Karpas-422 (cell line): ENCODE measurements at regions not wholly inside any gene's neighbourhood (a gene's known extent, or its start where the extent isn't known, plus 50 kb on each side); places are given as distances from the start of the nearest gene placed in this dataset.

Experiments used
- DNase-seq: peaks from one replicate; pipeline ENCODE4 v3.0.0-alpha.2; 2015
- H2AFZ ChIP-seq: fragments of 200-600 bp; sonication (generic); 2 replicates; pipeline ENCODE4 v1.6.1; 2014; ENCODE audit warnings: antibody characterized with exemption, low read length, mixed read lengths
- H3K27ac ChIP-seq: fragments of 200-600 bp; sonication (generic); 2 replicates; pipeline ENCODE4 v1.5.1; 2014; ENCODE audit warnings: mild to moderate bottlenecking, low read length, moderate library complexity
- H3K27me3 ChIP-seq: fragments of 200-600 bp; sonication (generic); 2 replicates; pipeline ENCODE4 v1.6.1; 2014; ENCODE audit warnings: low read length, mixed read lengths
- H3K36me3 ChIP-seq: fragments of 200-600 bp; sonication (generic); 2 replicates; pipeline ENCODE4 v1.6.1; 2014; ENCODE audit warnings: low read length, mixed read lengths; ENCODE audit not compliant: insufficient read depth
- H3K4me1 ChIP-seq: fragments of 200-600 bp; sonication (generic); 2 replicates; pipeline ENCODE4 v1.6.1; 2014; ENCODE audit warnings: mild to moderate bottlenecking, low read length, mixed read lengths
- H3K4me2 ChIP-seq: fragments of 200-600 bp; sonication (generic); 2 replicates; pipeline ENCODE4 v1.6.1; 2014; ENCODE audit warnings: low read length, low read depth, mild to moderate bottlenecking; ENCODE audit not compliant: poor library complexity, severe bottlenecking
- H3K4me3 ChIP-seq: fragments of 200-600 bp; sonication (generic); 2 replicates; pipeline ENCODE4 v1.5.1; 2014; ENCODE audit warnings: mild to moderate bottlenecking, antibody characterized with exemption, low read length, mixed read lengths
- H3K79me2 ChIP-seq: fragments of 200-600 bp; sonication (generic); 2 replicates; pipeline ENCODE4 v1.6.1; 2014; ENCODE audit warnings: mild to moderate bottlenecking, low read length, mixed read lengths
- H3K9ac ChIP-seq: fragments of 200-600 bp; sonication (generic); 2 replicates; pipeline ENCODE4 v1.6.0; 2014; ENCODE audit warnings: low read length
- H3K9me2 ChIP-seq: fragments of 200-600 bp; sonication (generic), shearing (Covaris generic); replicated peaks from 2 replicates; pipeline ENCODE4 v1.6.0; 2014; ENCODE audit warnings: mild to moderate bottlenecking, low read length, moderate library complexity; ENCODE audit not compliant: insufficient read depth
- H3K9me3 ChIP-seq: fragments of 300-700, 200-600 bp; sonication (generic); 2 replicates; pipeline ENCODE4 v1.6.1; 2014; ENCODE audit warnings: low read length, mixed read lengths
- H4K20me1 ChIP-seq: fragments of 200-600 bp; sonication (generic); 2 replicates; pipeline ENCODE4 v1.6.1; 2014; ENCODE audit warnings: mild to moderate bottlenecking, antibody characterized with exemption, low read length, low read depth; ENCODE audit not compliant: insufficient read depth

DNA sequence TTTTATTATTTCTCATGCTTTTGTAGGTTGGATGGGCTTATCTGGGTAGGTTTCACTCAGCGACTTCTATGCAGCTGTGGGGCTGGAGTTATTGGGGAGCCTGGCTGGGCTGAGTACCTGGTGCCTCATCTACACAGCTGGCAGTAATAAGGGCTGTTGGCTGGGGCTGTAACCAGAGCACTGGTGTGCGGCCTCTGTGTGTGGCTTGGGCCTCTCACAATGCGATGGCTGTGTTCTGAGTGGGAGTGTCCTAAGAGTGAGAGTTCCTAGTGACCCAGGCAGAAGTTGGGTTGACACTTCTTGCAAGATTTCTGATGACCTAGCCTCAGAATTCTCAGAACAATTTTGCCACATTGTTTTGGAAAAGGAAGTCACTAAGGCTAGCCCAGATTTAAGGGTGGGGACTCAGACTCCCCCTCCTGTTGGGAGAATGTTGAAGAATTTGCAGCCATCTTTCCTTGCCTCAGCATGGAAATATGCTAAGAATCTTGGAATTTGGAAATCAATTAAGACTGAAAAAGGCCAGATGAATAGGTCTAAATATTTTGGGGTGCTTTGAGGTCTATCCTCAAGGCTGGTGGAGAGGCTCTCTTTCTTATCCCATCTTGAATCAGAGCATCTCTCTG, 158.8 kb downstream of the SCP2D1 start:
- H3K27ac ChIP-seq: no peak overlapping the region
- peaks cover 5% of the 10 kb centered on the region; the same call in 1 of the 2 replicates for H3K4me1 ChIP-seq
- no peak overlapping the region for H3K9ac ChIP-seq
- no peak for DNase-seq
- H3K4me2 ChIP-seq: no peak overlapping the region
- H4K20me1 ChIP-seq: no peaks in the 10 kb centered on the region
- H3K9me2 ChIP-seq: no peaks in the 10 kb centered on the region
- H3K27me3 ChIP-seq: no peaks in the 10 kb centered on the region
- no peaks in the 10 kb centered on the region for H3K36me3 ChIP-seq
- H3K9me3 ChIP-seq: no peaks in the 10 kb centered on the region
- H3K4me3 ChIP-seq: no peak overlapping the region
- H3K79me2 ChIP-seq: no peaks in the 10 kb centered on the region
- H2AFZ ChIP-seq: no peak overlapping the region

DNA sequence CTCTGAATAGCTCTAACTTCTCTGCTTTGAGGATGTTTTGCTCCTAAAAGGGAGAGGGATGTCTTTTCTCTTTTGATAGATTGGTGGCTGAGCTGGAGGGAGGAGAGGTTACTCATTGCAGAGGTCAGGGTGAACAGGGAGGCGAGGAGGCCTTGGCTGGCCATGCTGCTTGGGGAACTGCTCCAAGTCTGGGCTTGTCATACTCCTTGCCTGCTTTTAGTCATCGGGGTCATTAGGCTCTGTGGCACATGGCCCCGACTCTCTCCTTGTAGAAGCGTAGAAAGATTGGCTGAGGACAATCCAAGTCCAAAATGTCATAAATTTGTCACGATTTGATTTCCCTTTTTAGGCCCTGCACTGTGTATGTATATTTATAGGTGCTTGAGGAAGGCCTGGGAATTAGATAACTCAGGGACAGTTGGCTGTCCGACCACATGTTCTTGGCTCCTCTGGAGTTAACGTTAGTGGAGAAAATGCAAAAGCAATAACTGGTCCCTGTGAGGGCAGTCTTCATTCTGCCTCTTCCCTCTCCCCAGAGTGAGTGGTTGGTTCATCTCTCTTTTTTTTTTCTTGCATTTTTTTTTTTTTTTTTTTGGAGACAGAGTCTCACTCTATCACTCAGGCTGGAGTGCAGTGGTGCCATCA, 160.1 kb downstream of the SCP2D1 start:
- H3K27me3 ChIP-seq: no peaks in the 10 kb centered on the region
- H3K4me1 ChIP-seq: peaks cover 5% of the 10 kb centered on the region; the same call in 1 of the 2 replicates
- H3K4me2 ChIP-seq: no peak overlapping the region
- no peak overlapping the region for H3K27ac ChIP-seq
- no peak overlapping the region for H3K9ac ChIP-seq
- no peaks in the 10 kb centered on the region for H3K36me3 ChIP-seq
- no peaks in the 10 kb centered on the region for H3K79me2 ChIP-seq
- no peak for DNase-seq
- H4K20me1 ChIP-seq: no peaks in the 10 kb centered on the region
- no peaks in the 10 kb centered on the region for H3K9me3 ChIP-seq
- no peaks in the 10 kb centered on the region for H3K9me2 ChIP-seq
- H2AFZ ChIP-seq: no peak overlapping the region
- H3K4me3 ChIP-seq: no peak overlapping the region

DNA sequence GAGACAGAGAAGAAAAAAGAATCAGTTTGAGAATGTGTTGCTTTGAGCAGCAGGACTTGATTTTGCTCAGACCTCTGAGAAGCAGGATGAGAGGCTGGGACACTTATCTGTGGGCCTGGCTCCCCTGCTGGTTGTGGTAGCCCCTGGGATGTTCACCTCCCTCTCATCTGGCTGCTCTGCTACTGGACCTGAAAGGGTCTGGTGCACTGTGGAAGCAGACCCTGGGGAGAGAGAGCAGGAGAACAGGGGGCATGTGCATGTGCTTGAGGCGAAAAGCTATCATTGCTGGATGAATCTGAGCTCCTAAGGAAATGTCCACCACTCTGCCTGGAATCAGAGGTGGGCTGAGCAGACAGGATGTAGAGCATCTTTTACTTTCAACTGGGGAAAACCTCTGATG, 161.1 kb downstream of the SCP2D1 start:
- Histone ChIP-seq H3K9ac (no peak overlapping the region), H3K4me2 (no peak overlapping the region), H3K4me3 (no peak overlapping the region), H3K9me3 (no peaks in the 10 kb centered on the region), H4K20me1 (no peaks in the 10 kb centered on the region), H3K27ac (no peak overlapping the region), H3K79me2 (no peaks in the 10 kb centered on the region), H2AFZ (no peak overlapping the region), H3K4me1 (peaks cover 5% of the 10 kb centered on the region; the same call in 1 of the 2 replicates), H3K27me3 (no peaks in the 10 kb centered on the region), H3K9me2 (no peaks in the 10 kb centered on the region), H3K36me3 (no peaks in the 10 kb centered on the region)
- DNase-seq: no peak

DNA sequence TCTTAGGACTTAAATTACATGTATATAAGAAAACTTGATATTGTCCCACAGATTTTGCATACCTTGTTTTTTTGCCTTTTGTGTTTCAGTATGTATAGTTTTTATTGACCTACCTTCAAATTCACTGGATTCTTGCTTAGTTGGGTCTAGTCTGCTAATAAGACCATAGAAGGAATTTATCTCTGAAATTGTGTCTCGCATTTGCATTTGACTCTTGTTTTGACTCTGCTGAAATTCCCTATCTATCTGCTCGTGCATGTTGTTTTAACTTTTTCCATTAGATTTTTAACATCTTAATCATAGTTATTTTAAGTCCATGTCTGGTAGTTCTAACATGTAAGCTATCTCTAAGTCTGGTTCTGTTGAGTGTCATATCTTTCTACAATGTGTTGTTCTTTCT, 163.9 kb downstream of the SCP2D1 start:
- Histone ChIP-seq H3K9ac (no peak overlapping the region), H3K79me2 (no peaks in the 10 kb centered on the region), H3K27me3 (no peaks in the 10 kb centered on the region), H3K9me2 (no peaks in the 10 kb centered on the region), H3K4me1 (peaks cover 10% of the 10 kb centered on the region), H3K4me3 (no peak overlapping the region), H4K20me1 (no peaks in the 10 kb centered on the region), H3K9me3 (no peaks in the 10 kb centered on the region), H3K27ac (no peak overlapping the region), H2AFZ (no peak overlapping the region), H3K4me2 (no peak overlapping the region), H3K36me3 (no peaks in the 10 kb centered on the region)
- no peak for DNase-seq

DNA sequence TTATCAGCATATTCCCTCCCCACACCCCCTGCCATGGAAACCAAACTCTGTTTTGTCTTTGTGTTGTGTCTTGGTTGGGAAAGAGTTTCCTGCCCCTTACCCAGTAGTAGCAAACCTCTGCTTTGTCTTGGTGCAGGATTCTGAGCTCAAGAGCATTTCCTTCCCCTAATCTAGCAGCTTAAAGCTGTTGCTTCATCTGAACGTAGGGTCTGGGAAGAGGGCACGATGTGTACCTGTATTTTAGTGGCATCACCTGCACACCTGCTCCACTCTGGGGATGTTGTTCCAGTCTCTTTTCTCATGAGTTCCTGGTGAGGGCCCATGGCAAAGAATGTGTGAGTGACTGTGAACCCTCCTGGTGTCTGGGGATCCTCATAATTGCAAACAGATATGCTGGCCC, 164.7 kb downstream of the SCP2D1 start:
- Histone ChIP-seq H3K4me1 (peaks cover 10% of the 10 kb centered on the region), H4K20me1 (no peaks in the 10 kb centered on the region), H3K27ac (no peak overlapping the region), H2AFZ (no peak overlapping the region), H3K79me2 (no peaks in the 10 kb centered on the region), H3K4me2 (no peak overlapping the region), H3K4me3 (no peak overlapping the region), H3K27me3 (no peaks in the 10 kb centered on the region), H3K9ac (no peak overlapping the region), H3K9me2 (no peaks in the 10 kb centered on the region), H3K36me3 (no peaks in the 10 kb centered on the region), H3K9me3 (no peaks in the 10 kb centered on the region)
- no peak for DNase-seq

DNA sequence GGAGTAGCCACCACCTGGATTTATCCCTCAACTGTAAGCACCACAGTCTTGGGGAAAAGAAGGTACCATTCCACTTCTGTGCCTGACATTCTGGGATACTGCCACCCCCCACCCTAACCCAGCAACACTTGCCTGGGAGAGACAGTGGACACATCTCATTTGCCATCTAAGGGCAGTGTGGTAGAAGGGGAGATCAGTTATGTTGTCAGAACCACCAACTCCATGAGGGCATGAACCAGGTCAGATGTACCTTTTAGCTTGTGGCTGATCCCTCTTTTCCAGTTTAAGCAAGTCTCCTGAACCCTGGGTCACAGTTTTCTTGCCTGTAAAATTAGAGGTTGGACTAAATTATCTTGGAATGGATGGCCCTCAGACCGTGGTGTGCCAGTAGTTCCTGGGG, 165.5 kb downstream of the SCP2D1 start:
- no peaks in the 10 kb centered on the region for H3K9me3 ChIP-seq
- peaks cover 10% of the 10 kb centered on the region for H3K4me1 ChIP-seq
- no peaks in the 10 kb centered on the region for H4K20me1 ChIP-seq
- DNase-seq: no peak
- no peak overlapping the region for H3K4me2 ChIP-seq
- H3K9ac ChIP-seq: no peak overlapping the region
- no peaks in the 10 kb centered on the region for H3K36me3 ChIP-seq
- H2AFZ ChIP-seq: no peak overlapping the region
- no peaks in the 10 kb centered on the region for H3K27me3 ChIP-seq
- no peak overlapping the region for H3K27ac ChIP-seq
- no peaks in the 10 kb centered on the region for H3K9me2 ChIP-seq
- H3K4me3 ChIP-seq: no peak overlapping the region
- H3K79me2 ChIP-seq: no peaks in the 10 kb centered on the region

DNA sequence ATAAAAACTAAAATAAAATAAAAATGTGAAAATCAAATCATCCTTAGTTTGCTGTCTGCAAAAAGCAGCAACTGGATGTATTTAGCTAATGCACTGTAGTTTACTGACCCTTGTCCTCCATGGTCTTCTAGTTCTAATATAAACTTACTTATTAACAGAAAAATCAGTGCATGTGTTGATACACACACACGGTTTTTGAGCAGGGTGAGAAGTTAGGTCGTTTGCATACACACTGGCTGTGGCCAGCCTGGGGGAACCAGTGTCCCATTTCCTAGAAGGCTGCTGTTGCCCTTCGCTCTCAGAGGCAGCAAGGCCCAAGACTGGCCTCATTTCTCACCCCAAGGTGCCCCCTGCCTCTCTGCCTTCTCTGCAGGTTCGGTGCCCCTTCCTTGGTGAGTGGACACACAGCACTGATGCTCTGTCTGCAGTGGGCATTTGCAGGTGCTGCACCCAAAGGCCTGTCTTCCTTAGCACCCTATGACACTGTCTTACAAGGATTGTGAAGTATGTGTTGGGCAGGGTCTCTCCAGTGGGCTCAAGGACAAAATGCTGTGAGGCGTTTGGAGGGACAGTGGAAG, 168.5 kb downstream of the SCP2D1 start:
- Histone ChIP-seq H3K79me2 (no peaks in the 10 kb centered on the region), H3K4me3 (no peak overlapping the region), H3K9ac (no peak overlapping the region), H4K20me1 (no peaks in the 10 kb centered on the region), H3K4me2 (no peak overlapping the region), H3K4me1 (peaks cover 5% of the 10 kb centered on the region), H2AFZ (no peak overlapping the region), H3K9me3 (no peaks in the 10 kb centered on the region), H3K27me3 (no peaks in the 10 kb centered on the region), H3K9me2 (no peaks in the 10 kb centered on the region), H3K27ac (no peak overlapping the region), H3K36me3 (no peaks in the 10 kb centered on the region)
- peak; percentile 22 for DNase-seq

DNA sequence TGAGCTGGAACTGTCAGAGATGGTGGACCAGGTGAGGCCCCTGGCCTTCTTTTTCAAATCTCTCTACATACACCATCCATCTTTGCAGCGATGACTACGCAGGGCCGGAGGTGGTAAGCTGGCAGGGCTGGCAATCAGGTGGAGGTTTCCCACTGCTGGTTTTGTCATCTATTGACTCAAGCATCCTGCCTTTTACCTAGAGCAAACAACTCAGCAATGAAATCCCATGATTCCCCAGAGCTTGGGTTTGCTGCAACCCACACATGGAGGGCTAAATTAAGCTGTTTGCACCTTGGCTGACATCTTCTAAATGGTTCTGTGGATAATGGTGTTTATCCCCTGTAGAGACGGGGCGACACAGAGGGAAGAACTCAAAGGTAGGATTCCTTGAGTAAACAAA, 170.2 kb downstream of the SCP2D1 start:
- no peaks in the 10 kb centered on the region for H3K36me3 ChIP-seq
- H3K4me1 ChIP-seq: peaks cover 5% of the 10 kb centered on the region
- H3K9me2 ChIP-seq: no peaks in the 10 kb centered on the region
- H2AFZ ChIP-seq: no peak overlapping the region
- H3K9me3 ChIP-seq: no peaks in the 10 kb centered on the region
- H3K27me3 ChIP-seq: no peaks in the 10 kb centered on the region
- no peak overlapping the region for H3K27ac ChIP-seq
- no peaks in the 10 kb centered on the region for H4K20me1 ChIP-seq
- no peak overlapping the region for H3K4me2 ChIP-seq
- no peak overlapping the region for H3K4me3 ChIP-seq
- H3K9ac ChIP-seq: no peak overlapping the region
- peak; percentile 15 for DNase-seq
- H3K79me2 ChIP-seq: no peaks in the 10 kb centered on the region
